ENCODE measurements at regions not wholly inside any gene's neighbourhood (a gene's known extent, or its start where the extent isn't known, plus 50 kb on each side); places are given as distances from the start of the nearest gene placed in this dataset.

DNA sequence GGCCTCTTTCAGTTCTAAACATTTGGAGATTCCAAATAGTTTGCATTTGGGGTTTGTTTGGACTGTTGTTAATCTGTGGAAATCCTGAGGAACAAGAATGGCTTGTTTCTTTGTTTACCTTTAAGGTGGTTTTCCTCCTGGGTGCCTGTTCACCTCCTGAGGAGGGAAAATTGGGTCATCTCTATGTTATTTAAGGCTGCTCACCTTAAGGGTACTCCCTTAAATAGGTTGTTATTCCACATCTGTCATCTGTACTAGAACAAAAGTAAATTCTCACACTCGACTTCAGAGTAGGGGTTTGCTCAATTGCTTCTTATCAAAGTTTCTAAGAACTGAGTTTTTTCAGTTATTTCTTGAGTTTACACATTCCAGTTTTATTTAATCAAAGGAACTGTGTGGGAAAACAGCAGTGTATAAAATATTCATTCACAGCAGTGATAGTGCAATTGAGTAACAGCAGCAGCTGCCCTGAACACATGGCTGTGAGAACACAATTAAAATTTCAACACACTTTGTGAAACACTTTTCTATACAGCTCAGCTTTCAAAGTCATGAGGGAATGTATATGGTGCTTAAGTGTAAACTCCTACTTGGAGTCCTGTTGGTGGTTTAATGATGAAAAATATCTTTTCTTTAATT lies 238.5 kb upstream of the PGRMC2 start:
- H3K27me3 ChIP-seq (ENCODE audit: control insufficient read depth, extremely low read depth, insufficient read depth, low read length) = no peaks in the 10 kb centered on the region
- H3K4me3 ChIP-seq (ENCODE audit: control insufficient read depth in 2 of 3, extremely low read depth in 1 of 3, insufficient read depth in 2 of 3, low read depth in 1 of 3, low read length in 3 of 3) = no peak overlapping the region
- peak overlapping the region; percentile 49 for H3K4me2 ChIP-seq (ENCODE audit: control insufficient read depth, extremely low read depth, insufficient read depth, low read depth, low read length)
- DNase-seq (ENCODE audit: low read depth, low spot score) (no peak), FAIRE-seq (peak; percentile 57)
- H3K9me3 ChIP-seq (ENCODE audit: control insufficient read depth, low read depth, low read length) = no peaks in the 10 kb centered on the region
- H3K9ac ChIP-seq (ENCODE audit: control insufficient read depth, extremely low read depth, insufficient read depth, low read length) = no peak overlapping the region
- no peaks in the 10 kb centered on the region for H3K79me2 ChIP-seq (ENCODE audit: control insufficient read depth, insufficient read depth, low read length)
- H3K36me3 ChIP-seq (ENCODE audit: control insufficient read depth in 2 of 2, extremely low read depth in 1 of 2, insufficient read depth in 2 of 2, low read length in 2 of 2) = no peaks in the 10 kb centered on the region
- TF ChIP-seq EZH2 (IDR thresholded peaks at IDR 0.05; ENCODE audit: low read length) = no peak
- H3K4me1 ChIP-seq (ENCODE audit: control insufficient read depth, extremely low read depth, insufficient read depth, low read length) = peaks cover 42% of the 10 kb centered on the region
- peak overlapping the region; percentile 17 for H3K27ac ChIP-seq (ENCODE audit: control insufficient read depth, insufficient read depth, low read length)
- H2AFZ ChIP-seq (ENCODE audit: control insufficient read depth, low read length) = no peak overlapping the region
- H4K20me1 ChIP-seq (ENCODE audit: control insufficient read depth, extremely low read depth, insufficient read depth, low read length) = no peaks in the 10 kb centered on the region
- no peaks in the 10 kb centered on the region for H3K9me1 ChIP-seq (ENCODE audit: control insufficient read depth, extremely low read depth, insufficient read depth, low read length)
- dilution Hi-C loops (cut with MboI; ENCODE audit: extremely low pct_ligation_motif_present, low sequenced_read_pairs) = no loop called here

- TF ChIP-seq CTCF (optimal IDR thresholded peaks at IDR 0.05 in 1 of 3, IDR thresholded peaks at IDR 0.05 in 1 of 3, conservative IDR thresholded peaks at IDR 0.05 in 1 of 3; ENCODE audit: extremely low read depth in 1 of 3, insufficient read depth in 2 of 3, low read length in 3 of 3) (no peak), EZH2 (IDR thresholded peaks at IDR 0.05; ENCODE audit: low read length) (no peak)
- H3K27ac ChIP-seq (ENCODE audit: control insufficient read depth, insufficient read depth, low read length) = peak overlapping the region; percentile 17
- peak overlapping the region; percentile 23 for H2AFZ ChIP-seq (ENCODE audit: control insufficient read depth, low read length)
- H3K27me3 ChIP-seq (ENCODE audit: control insufficient read depth, extremely low read depth, insufficient read depth, low read length) = no peaks in the 10 kb centered on the region
- H3K4me3 ChIP-seq (ENCODE audit: control insufficient read depth in 2 of 3, extremely low read depth in 1 of 3, insufficient read depth in 2 of 3, low read depth in 1 of 3, low read length in 3 of 3) = no peak overlapping the region
- H3K4me2 ChIP-seq (ENCODE audit: control insufficient read depth, extremely low read depth, insufficient read depth, low read depth, low read length) = peak overlapping the region; percentile 49
- no peaks in the 10 kb centered on the region for H3K9me1 ChIP-seq (ENCODE audit: control insufficient read depth, extremely low read depth, insufficient read depth, low read length)
- FAIRE-seq (no peak), DNase-seq (ENCODE audit: low read depth, low spot score) (no peak)
- dilution Hi-C loops (cut with MboI; ENCODE audit: extremely low pct_ligation_motif_present, low sequenced_read_pairs) = no loop called here
- H3K79me2 ChIP-seq (ENCODE audit: control insufficient read depth, insufficient read depth, low read length) = no peaks in the 10 kb centered on the region
- no peaks in the 10 kb centered on the region for H3K9me3 ChIP-seq (ENCODE audit: control insufficient read depth, low read depth, low read length)
- no peaks in the 10 kb centered on the region for H4K20me1 ChIP-seq (ENCODE audit: control insufficient read depth, extremely low read depth, insufficient read depth, low read length)
- H3K36me3 ChIP-seq (ENCODE audit: control insufficient read depth in 2 of 2, extremely low read depth in 1 of 2, insufficient read depth in 2 of 2, low read length in 2 of 2) = no peaks in the 10 kb centered on the region
- H3K9ac ChIP-seq (ENCODE audit: control insufficient read depth, extremely low read depth, insufficient read depth, low read length) = no peak overlapping the region
- H3K4me1 ChIP-seq (ENCODE audit: control insufficient read depth, extremely low read depth, insufficient read depth, low read length) = peaks cover 42% of the 10 kb centered on the region
Observed at GRCh38 chr4:128525387-128525786, 237.8 kb upstream of the PGRMC2 start.

DNA sequence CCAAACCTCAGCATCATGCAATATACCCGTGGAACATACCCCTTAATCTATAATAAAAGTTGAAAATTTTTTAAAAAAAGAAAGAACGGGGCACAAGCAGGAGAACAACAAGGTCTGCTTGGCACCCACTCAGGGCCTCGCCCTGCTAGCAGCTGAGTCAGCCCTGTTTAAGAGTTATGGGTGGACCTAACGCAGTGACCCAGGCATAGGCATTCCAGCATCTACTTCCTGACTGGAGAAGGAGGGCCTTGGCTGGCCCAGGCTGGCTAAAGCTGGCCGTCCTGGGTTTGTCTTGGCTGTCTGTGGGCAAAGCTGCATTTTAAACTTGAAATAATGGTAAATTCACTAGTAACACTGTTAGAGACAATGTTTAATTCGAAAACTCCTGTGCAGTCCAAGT lies 236.7 kb upstream of the PGRMC2 start:
- Histone ChIP-seq H3K9me3 (ENCODE audit: control insufficient read depth, low read depth, low read length) (no peaks in the 10 kb centered on the region), H3K27ac (ENCODE audit: control insufficient read depth, insufficient read depth, low read length) (peak overlapping the region; percentile 11), H3K79me2 (ENCODE audit: control insufficient read depth, insufficient read depth, low read length) (no peaks in the 10 kb centered on the region), H3K9me1 (ENCODE audit: control insufficient read depth, extremely low read depth, insufficient read depth, low read length) (no peaks in the 10 kb centered on the region), H2AFZ (ENCODE audit: control insufficient read depth, low read length) (peak overlapping the region; percentile 29), H3K4me2 (ENCODE audit: control insufficient read depth, extremely low read depth, insufficient read depth, low read depth, low read length) (peak overlapping the region; percentile 42), H3K9ac (ENCODE audit: control insufficient read depth, extremely low read depth, insufficient read depth, low read length) (no peak overlapping the region), H3K4me3 (ENCODE audit: control insufficient read depth in 2 of 3, extremely low read depth in 1 of 3, insufficient read depth in 2 of 3, low read depth in 1 of 3, low read length in 3 of 3) (no peak overlapping the region), H4K20me1 (ENCODE audit: control insufficient read depth, extremely low read depth, insufficient read depth, low read length) (no peaks in the 10 kb centered on the region), H3K4me1 (ENCODE audit: control insufficient read depth, extremely low read depth, insufficient read depth, low read length) (peaks cover 38% of the 10 kb centered on the region), H3K27me3 (ENCODE audit: control insufficient read depth, extremely low read depth, insufficient read depth, low read length) (no peaks in the 10 kb centered on the region), H3K36me3 (ENCODE audit: control insufficient read depth in 2 of 2, extremely low read depth in 1 of 2, insufficient read depth in 2 of 2, low read length in 2 of 2) (no peaks in the 10 kb centered on the region)
- TF ChIP-seq CTCF (optimal IDR thresholded peaks at IDR 0.05 in 1 of 3, IDR thresholded peaks at IDR 0.05 in 1 of 3, conservative IDR thresholded peaks at IDR 0.05 in 1 of 3; ENCODE audit: extremely low read depth in 1 of 3, insufficient read depth in 2 of 3, low read length in 3 of 3) = no peak
- TF ChIP-seq EZH2 (IDR thresholded peaks at IDR 0.05; ENCODE audit: low read length) = no peak
- peak; percentile 55 for FAIRE-seq
- peak; percentile 36 for DNase-seq (ENCODE audit: low read depth, low spot score)
- dilution Hi-C loops (cut with MboI; ENCODE audit: extremely low pct_ligation_motif_present, low sequenced_read_pairs) = no loop called here

Measured in keratinocyte (primary cell).